OCI-LY3 (cell line): ENCODE measurements at regions not wholly inside any gene's neighbourhood (a gene's known extent, or its start where the extent isn't known, plus 50 kb on each side); places are given as distances from the start of the nearest gene placed in this dataset.

Experiments
- EZH2phosphoT487 ChIP-seq: fragments of 200-600 bp; shearing (Covaris generic); IDR thresholded peaks from 2 replicates; pipeline ENCODE4 v1.6.1; 2018; ENCODE audit warnings: antibody characterized with exemption, mixed run types, low read depth
- TF ChIP-seq, protein P1 (sequence below): fragments of 200-600, 300-600 bp; sonication (generic); IDR thresholded peaks from 2 replicates; pipeline ENCODE4 v1.5.1; 2014; ENCODE audit warnings: antibody characterized with exemption, low read length, low read depth

DNA sequence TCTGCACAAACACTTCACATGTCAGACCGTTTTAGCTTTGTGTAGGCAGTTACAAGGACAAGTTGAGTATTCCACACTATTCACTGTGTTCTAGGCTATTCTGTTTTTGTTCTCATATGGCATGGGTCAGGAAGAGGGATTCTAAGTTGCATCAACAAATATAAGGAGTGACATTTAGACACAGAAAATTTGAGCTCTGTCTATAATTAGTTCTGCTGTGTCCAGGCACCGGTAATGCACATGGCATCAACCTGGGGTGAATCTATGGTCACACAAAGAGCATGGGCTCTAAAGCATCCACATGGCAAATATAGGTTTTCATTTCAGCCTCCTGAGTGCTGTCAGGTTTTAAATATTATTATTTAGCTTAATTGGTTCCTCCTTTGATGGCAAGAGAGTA lies 130.4 kb upstream of the PMFBP1 start:
- TF ChIP-seq, protein P1, sequence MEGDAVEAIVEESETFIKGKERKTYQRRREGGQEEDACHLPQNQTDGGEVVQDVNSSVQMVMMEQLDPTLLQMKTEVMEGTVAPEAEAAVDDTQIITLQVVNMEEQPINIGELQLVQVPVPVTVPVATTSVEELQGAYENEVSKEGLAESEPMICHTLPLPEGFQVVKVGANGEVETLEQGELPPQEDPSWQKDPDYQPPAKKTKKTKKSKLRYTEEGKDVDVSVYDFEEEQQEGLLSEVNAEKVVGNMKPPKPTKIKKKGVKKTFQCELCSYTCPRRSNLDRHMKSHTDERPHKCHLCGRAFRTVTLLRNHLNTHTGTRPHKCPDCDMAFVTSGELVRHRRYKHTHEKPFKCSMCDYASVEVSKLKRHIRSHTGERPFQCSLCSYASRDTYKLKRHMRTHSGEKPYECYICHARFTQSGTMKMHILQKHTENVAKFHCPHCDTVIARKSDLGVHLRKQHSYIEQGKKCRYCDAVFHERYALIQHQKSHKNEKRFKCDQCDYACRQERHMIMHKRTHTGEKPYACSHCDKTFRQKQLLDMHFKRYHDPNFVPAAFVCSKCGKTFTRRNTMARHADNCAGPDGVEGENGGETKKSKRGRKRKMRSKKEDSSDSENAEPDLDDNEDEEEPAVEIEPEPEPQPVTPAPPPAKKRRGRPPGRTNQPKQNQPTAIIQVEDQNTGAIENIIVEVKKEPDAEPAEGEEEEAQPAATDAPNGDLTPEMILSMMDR, result no peak
- no peak for TF ChIP-seq EZH2phosphoT487
